Kasumi-1 (cell line): ENCODE measurements at regions not wholly inside any gene's neighbourhood (a gene's known extent, or its start where the extent isn't known, plus 50 kb on each side); places are given as distances from the start of the nearest gene placed in this dataset.

ENCODE experiments used
- DNase-seq, 2 experiments: peaks; one replicate each; lab custom pipeline; 2025; lab: John Stamatoyannopoulos, UW

DNA sequence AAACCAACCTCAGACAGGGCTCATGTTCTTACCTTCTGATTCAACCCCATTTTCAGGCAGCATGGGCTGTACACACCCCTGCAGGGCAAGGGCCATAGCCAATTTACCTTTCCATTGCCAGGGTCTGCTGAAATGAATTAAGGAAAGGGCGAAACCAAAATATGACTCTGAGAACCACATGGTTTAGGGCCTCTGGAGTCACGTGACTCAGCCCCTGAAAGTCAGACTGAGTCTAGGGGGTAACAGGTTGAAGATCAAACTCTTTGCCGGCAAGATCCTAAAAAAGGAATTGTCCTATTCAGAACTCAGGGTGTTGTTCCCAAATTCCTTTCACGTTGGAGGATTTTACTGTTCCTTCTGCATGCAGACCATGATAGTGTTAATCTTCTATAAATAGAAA is 118.9 kb downstream of the RAB11FIP2 start:
- DNase-seq = no peak

DNA sequence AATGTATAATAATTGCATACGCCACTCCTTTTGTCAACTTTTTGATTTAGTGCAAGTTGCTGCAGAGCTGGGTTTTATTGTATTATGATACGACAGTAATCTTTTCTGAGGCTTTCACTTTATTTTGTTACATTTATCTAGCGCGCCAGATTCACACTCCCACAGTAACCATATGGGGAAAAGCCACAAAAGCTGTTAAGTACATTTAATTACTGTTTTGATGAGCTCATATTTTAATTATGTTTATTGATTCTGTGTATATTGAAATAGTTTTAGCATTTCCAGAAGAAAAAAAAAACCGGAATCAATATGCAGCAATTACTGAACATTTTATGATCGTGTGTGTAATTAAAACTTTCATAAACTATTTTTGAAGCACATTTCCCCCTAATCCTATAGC is 118.5 kb downstream of the RAB11FIP2 start:
- no peak for DNase-seq

DNA sequence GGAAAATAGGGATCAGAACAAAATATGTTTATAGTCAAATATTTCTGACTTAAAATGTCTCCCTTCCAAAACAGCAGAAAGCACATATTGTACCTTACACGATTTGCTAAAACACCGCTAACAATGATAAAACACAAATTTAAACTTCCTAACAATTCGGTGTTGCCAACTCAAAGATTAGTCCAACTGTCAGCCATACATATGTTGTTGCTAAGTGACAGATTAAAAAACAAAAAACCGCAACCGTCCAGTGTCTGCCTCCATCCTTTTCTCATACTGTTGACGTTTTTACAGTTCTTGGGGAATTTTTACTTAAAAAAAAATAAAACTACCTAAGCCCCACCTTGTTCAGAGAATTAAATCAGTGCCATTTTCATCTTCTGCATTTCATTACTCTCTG is 118.0 kb downstream of the RAB11FIP2 start:
- DNase-seq = no peak

- DNase-seq = no peak
Measured at GRCh38 chr10:117929327-117930067, 117.2 kb downstream of the RAB11FIP2 start.

GRCh38 chr10:117931078-117931477 is 115.7 kb downstream of the RAB11FIP2 start:
- no peak for DNase-seq

DNA sequence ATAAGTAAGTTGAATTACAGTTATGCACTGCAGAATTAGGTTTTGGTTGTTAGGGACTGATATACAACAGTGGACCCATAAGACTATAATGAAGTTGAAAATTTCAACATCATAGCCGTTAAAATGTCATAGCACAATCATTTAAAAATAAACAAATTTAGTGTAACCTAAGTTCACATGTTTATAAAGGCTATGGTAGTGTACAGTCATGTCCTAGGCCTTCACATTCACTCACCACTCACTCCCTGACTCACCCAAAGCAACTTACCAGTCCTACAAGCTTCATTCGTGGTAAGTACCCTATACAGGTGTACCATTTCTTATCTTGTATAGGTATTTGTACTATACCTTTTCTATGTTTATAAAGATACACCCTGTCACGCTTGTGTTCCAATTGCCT is 113.7 kb downstream of the RAB11FIP2 start:
- DNase-seq = no peak

DNA sequence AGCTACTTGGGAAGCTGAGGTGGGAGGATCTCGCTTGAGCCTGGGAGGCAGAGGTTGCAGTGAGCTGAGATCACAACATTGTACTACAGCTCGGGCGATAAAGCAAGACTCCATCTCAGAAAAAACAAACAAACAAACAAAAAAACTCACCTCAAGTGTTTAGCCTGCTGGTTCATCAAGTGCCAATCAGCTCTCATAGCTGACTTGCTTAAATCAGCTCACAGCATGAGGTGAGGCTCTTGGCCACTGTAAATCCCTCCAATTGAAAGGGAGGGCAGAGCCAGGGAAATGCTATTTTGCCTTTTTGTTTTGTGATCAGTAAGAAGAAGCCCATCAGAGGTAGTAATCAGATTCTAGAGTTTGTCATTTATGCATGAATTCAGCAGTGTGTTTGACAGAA is 112.3 kb downstream of the RAB11FIP2 start:
- DNase-seq = no peak

GRCh38 chr10:117936141-117936540 is 110.6 kb downstream of the RAB11FIP2 start:
- DNase-seq = no peak

DNA sequence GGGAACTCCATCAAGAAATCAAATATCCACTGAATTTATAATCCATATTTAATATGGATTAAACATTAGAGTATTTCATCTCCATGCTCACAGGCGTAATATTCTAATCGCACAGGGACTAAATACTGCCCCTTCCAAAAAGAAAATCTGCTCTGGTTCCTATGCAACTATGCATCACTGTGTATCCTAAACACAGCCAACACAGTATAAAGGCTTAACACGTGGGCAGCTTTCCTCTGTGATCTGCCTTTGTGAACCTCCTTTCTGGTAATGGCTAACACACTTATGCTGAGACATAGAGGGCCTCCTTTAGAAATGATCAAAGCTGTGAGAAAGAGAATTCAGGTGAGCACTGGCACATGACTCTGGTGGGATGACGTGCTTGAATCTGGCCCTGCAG is 110.2 kb downstream of the RAB11FIP2 start:
- no peak for DNase-seq

DNA sequence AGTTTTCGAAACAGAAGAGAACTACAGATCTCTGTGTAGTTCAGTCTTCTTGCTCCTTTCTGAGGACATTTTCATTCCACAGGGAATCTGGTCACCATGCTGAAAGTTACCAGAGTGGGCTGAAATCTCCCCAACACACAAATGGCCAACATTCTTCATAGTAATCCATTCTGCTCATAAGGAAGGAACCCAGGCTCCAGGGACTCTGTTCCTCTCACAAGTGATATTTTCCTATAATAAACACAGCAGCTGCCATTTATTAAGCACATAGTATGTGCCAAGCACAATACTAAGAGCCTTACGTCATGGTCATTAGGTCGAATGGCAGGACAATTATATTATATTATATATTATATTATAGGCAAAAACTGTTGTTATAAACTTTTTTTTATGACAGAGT is 109.8 kb downstream of the RAB11FIP2 start:
- DNase-seq = no peak

DNA sequence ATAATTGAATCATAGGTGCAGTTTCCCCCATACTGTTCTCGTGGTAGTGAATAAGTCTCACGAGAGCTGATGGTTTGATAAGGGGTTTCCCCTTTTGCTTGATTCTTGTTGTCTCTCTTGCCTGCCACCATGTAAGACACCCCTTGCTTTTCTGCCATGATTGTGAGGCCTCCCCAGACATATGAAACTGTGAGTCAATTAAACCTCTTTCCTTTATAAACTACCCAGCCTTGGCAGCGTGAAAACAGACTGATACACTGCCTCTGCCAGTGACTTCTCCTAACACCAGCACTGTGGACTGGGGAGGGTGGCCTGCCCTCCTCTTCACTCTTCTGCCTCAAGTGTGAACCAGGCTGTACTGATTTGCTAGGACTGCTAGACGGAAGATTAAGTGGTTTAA is 108.6 kb downstream of the RAB11FIP2 start:
- DNase-seq = no peak

DNA sequence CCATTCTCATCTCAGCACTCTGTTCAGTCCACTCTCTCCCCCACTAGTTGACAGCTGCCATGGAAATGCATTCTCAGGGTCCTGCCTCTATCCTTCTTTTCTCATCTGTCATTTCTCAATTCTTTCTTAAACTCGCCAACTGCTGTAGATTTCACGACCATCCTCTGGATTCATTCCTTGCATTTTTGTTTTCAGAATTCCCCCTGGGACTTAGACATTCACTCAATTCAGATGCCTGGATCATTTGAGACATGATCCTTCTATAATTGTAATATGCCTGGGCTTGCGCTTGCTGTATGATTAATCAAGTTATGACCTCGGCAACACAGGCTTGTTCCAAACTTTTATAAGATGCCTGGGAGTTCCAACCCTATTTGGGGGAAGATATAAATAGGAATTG is 104.5 kb downstream of the RAB11FIP2 start:
- no peak for DNase-seq

DNA sequence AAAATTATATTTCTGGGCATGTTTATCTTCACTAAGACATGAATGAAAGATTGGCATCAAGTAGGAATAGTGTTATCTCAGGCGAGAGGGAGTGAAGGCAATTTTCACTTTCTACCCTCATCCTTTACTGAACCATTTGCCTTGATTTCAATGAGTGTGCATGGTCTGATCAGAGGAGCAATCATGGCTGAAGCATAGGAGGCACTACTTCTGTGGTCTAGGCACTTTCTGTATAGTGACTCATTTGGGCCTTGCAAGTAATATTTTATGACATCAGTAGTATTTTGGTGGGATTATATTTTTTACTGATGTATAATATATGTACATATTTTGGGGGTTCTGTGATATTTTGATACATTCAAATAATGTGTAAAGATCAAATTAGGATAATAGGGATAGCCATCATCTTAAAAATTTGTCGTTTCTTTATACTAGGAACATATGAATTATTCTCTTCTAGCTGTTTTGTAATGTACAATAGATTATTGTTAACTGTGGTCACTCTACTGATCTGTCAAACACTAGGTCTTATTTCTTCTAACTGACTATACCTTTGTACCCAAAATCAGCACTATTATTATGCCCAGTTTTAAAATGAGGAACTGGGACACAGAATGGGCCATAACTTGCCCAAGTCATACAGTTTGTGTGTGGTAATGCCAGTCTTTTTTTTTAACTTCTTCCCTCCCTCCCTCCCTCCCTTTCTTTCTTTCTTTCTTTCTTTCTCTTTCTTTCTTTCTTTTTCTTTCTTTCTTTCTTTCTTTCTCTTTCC is 101.9 kb downstream of the RAB11FIP2 start:
- no peak for DNase-seq

DNA sequence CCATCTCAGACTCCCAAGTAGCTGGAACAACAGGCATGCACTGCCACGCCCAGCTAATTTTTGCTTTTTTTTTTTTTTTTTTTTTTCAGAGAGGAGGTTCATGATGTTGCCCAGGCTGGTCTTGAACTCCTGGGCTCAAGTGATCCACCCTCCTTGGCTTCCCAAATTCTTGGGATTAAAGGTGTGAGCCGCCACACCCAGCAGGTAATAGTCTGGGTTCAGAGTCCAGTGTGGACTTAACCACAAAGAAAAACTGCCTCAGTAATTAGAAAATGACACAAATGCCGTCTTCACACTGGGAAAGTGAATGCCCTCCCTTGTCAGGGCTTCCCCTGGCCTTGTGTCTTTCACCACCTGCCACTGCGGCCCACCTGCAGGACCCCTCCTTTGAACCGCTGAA is 101.1 kb downstream of the RAB11FIP2 start:
- no peak for DNase-seq

- DNase-seq = no peak
Measured at GRCh38 chr10:117946525-117947070, 100.1 kb downstream of the RAB11FIP2 start.

DNA sequence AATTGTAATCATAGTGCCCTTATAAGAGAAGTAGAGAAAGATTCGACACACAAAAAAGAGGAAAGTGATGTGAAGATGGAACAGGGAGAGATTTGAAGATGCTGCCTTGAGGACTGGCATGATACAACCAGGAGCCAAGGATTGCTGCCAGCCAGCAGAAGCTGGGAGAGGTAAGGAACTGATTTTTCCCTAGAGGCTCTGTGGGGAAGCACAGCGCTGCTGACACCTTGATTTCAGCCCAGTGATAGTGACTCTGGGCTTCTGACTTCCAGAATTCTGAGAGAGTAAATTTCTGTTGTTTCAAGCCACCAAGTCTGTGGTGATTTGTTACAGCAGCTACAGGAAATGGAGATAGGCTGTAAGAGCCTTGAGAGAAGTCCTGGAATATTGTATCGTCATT is 98.2 kb downstream of the RAB11FIP2 start:
- DNase-seq = no peak

DNA sequence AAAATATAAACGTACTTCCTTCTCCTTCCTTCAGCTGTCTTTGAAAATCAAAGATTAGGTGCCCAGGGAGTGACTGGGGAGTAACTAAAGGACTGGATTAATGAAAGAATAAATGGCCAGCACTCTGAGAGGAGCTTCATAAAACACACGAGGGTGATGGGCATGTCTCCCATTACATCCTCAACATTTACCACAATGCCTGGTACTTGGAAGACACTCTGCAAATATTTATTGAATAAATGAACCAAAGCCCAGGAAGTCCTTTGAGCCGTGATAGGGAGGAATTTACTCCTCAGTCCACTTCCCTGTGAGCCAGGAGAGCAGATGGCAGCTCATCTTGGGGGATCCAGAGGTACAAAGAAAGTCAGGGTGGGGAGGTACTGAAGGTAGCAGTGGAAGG is 96.3 kb downstream of the RAB11FIP2 start:
- no peak for DNase-seq
